HL-60 (cell line): ENCODE measurements at regions not wholly inside any gene's neighbourhood (a gene's known extent, or its start where the extent isn't known, plus 50 kb on each side); places are given as distances from the start of the nearest gene placed in this dataset.

Experiments
- DNase-seq, 2 experiments: peaks; one replicate each; pipeline ENCODE4 v3.0.0-alpha.2; 2010 to 2020; ENCODE audit warnings: low read depth in 1 of 2, low spot score in 1 of 2
- H3K27ac ChIP-seq: fragments of 250-450 bp; sonication (Bioruptor Pico); replicated peaks from 2 replicates; pipeline ENCODE4 v1.5.1; 2020; ENCODE audit warnings: mild to moderate bottlenecking, moderate library complexity
- H3K27me3 ChIP-seq: fragments of 250-450 bp; sonication (Bioruptor Pico); 2 replicates; pipeline ENCODE4 v1.5.1; 2021; ENCODE audit warnings: mild to moderate bottlenecking, moderate library complexity; ENCODE audit not compliant: insufficient read depth, poor library complexity, severe bottlenecking
- H3K4me3 ChIP-seq: replicated peaks from 2 replicates; pipeline ENCODE4 v1.5.1; 2011; ENCODE audit warnings: mild to moderate bottlenecking, control low read depth, low read length; ENCODE audit not compliant: insufficient read depth
- GABPA ChIP-seq: IDR thresholded peaks from 2 replicates; pipeline ENCODE4 v1.6.1; 2012; ENCODE audit warnings: low read depth
- POLR2AphosphoS5 ChIP-seq: IDR thresholded peaks from 2 replicates; pipeline ENCODE4 v1.6.1; 2012; ENCODE audit warnings: low read depth
- SPI1 ChIP-seq: IDR thresholded peaks from 2 replicates; pipeline ENCODE4 v1.6.1; 2012; ENCODE audit warnings: low read depth, mild to moderate bottlenecking, borderline replicate concordance
- TF ChIP-seq, protein P1 (sequence below): IDR thresholded peaks from 2 replicates; pipeline ENCODE4 v1.6.1; 2012; ENCODE audit warnings: low read depth; ENCODE audit not compliant: insufficient replicate concordance
- TF ChIP-seq, protein P2 (sequence below): IDR thresholded peaks from one replicate; pipeline ENCODE4 v1.5.1; 2011; ENCODE audit warnings: low read length, control low read depth, inconsistent platforms; ENCODE audit not compliant: insufficient read depth

DNA sequence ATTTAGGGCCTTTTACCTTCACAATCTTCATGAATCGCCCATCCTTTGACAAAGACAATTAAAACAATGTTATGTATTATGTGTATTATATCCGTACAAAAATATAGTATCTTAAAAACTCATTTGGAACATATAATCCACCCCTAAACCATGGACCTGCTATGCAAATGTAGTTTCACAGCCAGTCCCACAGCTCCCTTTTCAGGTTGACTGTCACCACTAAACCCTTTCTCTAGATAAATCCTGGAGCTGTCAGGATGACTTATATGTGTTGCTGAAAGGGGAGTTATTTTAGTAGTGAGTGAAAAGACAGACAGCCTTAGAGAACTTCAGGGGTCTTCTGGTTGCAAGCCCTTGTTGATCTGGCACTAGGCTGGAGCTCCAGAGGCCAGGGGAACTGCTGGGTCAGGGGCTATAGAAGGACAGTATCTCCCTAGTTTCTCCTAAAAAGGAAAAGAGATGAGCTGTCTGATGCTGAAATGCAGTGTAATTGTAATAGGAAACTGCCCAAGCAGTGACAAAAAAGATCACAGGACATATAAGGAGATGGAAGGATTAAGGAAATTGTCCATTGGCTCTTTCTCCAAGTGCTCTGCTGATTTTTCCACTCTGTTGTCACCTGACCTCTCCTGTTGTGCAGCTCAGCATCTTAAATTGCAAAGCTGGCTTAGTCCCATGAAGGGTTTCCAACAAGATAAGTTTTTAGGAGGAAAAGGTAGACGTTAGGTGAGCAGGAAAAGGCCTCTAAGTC, 127.7 kb downstream of the S1PR1 start:
- TF ChIP-seq POLR2AphosphoS5 (no peak), GABPA (no peak), SPI1 (no peak)
- TF ChIP-seq, protein P1, sequence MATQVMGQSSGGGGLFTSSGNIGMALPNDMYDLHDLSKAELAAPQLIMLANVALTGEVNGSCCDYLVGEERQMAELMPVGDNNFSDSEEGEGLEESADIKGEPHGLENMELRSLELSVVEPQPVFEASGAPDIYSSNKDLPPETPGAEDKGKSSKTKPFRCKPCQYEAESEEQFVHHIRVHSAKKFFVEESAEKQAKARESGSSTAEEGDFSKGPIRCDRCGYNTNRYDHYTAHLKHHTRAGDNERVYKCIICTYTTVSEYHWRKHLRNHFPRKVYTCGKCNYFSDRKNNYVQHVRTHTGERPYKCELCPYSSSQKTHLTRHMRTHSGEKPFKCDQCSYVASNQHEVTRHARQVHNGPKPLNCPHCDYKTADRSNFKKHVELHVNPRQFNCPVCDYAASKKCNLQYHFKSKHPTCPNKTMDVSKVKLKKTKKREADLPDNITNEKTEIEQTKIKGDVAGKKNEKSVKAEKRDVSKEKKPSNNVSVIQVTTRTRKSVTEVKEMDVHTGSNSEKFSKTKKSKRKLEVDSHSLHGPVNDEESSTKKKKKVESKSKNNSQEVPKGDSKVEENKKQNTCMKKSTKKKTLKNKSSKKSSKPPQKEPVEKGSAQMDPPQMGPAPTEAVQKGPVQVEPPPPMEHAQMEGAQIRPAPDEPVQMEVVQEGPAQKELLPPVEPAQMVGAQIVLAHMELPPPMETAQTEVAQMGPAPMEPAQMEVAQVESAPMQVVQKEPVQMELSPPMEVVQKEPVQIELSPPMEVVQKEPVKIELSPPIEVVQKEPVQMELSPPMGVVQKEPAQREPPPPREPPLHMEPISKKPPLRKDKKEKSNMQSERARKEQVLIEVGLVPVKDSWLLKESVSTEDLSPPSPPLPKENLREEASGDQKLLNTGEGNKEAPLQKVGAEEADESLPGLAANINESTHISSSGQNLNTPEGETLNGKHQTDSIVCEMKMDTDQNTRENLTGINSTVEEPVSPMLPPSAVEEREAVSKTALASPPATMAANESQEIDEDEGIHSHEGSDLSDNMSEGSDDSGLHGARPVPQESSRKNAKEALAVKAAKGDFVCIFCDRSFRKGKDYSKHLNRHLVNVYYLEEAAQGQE, result no peak
- TF ChIP-seq, protein P2, sequence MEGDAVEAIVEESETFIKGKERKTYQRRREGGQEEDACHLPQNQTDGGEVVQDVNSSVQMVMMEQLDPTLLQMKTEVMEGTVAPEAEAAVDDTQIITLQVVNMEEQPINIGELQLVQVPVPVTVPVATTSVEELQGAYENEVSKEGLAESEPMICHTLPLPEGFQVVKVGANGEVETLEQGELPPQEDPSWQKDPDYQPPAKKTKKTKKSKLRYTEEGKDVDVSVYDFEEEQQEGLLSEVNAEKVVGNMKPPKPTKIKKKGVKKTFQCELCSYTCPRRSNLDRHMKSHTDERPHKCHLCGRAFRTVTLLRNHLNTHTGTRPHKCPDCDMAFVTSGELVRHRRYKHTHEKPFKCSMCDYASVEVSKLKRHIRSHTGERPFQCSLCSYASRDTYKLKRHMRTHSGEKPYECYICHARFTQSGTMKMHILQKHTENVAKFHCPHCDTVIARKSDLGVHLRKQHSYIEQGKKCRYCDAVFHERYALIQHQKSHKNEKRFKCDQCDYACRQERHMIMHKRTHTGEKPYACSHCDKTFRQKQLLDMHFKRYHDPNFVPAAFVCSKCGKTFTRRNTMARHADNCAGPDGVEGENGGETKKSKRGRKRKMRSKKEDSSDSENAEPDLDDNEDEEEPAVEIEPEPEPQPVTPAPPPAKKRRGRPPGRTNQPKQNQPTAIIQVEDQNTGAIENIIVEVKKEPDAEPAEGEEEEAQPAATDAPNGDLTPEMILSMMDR, result no peak
- no peak for DNase-seq
- H3K27ac ChIP-seq, result no peak overlapping the region

DNA sequence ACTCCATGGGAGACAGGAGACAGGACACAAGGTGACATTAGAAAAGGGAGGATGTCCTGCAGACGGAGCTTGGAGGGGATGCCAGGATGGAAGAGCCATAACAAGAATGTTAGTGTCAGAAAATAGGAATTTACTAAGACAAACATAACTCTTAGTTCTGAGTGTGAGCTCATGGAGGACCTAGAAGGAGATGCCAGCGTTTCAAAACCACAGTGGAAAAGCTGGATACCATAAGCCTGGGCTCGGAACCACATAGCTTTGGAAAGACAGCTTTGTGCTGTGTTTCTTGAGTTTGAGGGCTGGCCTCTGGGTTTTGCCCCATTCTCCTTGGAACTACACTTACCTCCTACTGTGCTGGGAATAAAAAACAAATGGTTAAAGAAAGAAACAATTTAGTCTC, 128.4 kb downstream of the S1PR1 start:
- Histone ChIP-seq H3K4me3 (no peak overlapping the region), H3K27ac (no peak overlapping the region), H3K27me3 (no peaks in the 10 kb centered on the region)
- TF ChIP-seq, protein P2, result no peak
- no peak for TF ChIP-seq POLR2AphosphoS5
- TF ChIP-seq SPI1, result no peak
- TF ChIP-seq, protein P1, result no peak
- TF ChIP-seq GABPA, result no peak
- no peak for DNase-seq

More for the DNA sequence above, 127.7 kb downstream of the S1PR1 start:
- H3K27me3 ChIP-seq, result no peaks in the 10 kb centered on the region
- no peak overlapping the region for H3K4me3 ChIP-seq

DNA sequence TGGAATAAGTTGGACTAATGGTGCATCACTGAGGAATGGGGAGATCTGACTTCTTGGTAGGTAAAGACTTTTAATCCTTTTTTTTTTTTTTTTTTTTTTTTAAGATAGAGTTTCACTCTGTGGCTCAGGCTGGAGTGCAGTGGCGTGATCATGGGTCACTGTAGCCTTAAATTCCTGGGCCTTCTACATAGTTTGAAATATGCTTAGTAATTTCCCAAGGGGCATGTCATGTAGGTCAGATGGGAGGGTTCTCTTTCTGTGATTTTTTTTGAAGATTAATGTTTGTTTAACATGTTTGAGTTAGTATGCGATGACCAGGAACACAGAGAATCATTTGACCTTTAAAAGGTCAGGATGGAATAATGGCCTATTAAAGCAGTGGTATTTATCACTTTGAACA, 129.1 kb downstream of the S1PR1 start:
- TF ChIP-seq, protein P2, result no peak
- TF ChIP-seq POLR2AphosphoS5 (no peak), SPI1 (no peak), GABPA (no peak)
- TF ChIP-seq, protein P1, result no peak
- Histone ChIP-seq H3K27ac (no peak overlapping the region), H3K4me3 (no peak overlapping the region), H3K27me3 (no peaks in the 10 kb centered on the region)
- no peak for DNase-seq
